IPS DF 6.9 (cell line): ENCODE measurements at regions not wholly inside any gene's neighbourhood (a gene's known extent, or its start where the extent isn't known, plus 50 kb on each side); places are given as distances from the start of the nearest gene placed in this dataset.

Experiments
- DNase-seq: peaks from one replicate; pipeline ENCODE4 v3.0.0-alpha.2; 2013; ENCODE audit warnings: low read depth, low spot score
- H3K27ac ChIP-seq: one replicate; pipeline ENCODE4 v1.5.1; 2013; ENCODE audit warnings: low read length, control low read depth
- H3K27me3 ChIP-seq: 2 replicates; pipeline ENCODE4 v1.6.1; 2013; ENCODE audit warnings: mild to moderate bottlenecking, low read length; ENCODE audit not compliant: control insufficient read depth, insufficient read depth
- H3K36me3 ChIP-seq: 2 replicates; pipeline ENCODE4 v1.6.1; 2013; ENCODE audit warnings: low read length; ENCODE audit not compliant: control insufficient read depth, insufficient read depth
- H3K4me1 ChIP-seq: 2 replicates; pipeline ENCODE4 v1.6.1; 2013; ENCODE audit warnings: low read length; ENCODE audit not compliant: control insufficient read depth, insufficient read depth
- H3K4me3 ChIP-seq: 2 replicates; pipeline ENCODE4 v1.5.1; 2013; ENCODE audit warnings: mild to moderate bottlenecking, low read length
- H3K9me3 ChIP-seq: 2 replicates; pipeline ENCODE4 v1.6.1; 2013; ENCODE audit warnings: low read length, inconsistent platforms; ENCODE audit not compliant: control insufficient read depth, insufficient read depth
- WGBS: extraction: QIAGEN DNeasy Blood & Tissue Kit; methylation state at CpG from one replicate; pipeline ENCODE4 v1.1.7; 2013; ENCODE audit warnings: mixed read lengths, missing lambda C conversion rate; ENCODE audit not compliant: insufficient read length, insufficient coverage; 5-methylcytosine and 5-hydroxymethylcytosine counted together

- Histone ChIP-seq H3K4me3 (no peak overlapping the region), H3K9me3 (no peaks in the 10 kb centered on the region), H3K4me1 (no peaks in the 10 kb centered on the region; the same call in 1 of the 2 replicates), H3K36me3 (no peaks in the 10 kb centered on the region), H3K27ac (no peak overlapping the region), H3K27me3 (no peaks in the 10 kb centered on the region)
- no peak for DNase-seq
Observed at GRCh38 chr2:164068063-164068462, 332.3 kb upstream of the FIGN start.

- H3K36me3 ChIP-seq, result no peaks in the 10 kb centered on the region
- no peaks in the 10 kb centered on the region for H3K9me3 ChIP-seq
- DNase-seq, result no peak
- H3K27ac ChIP-seq, result no peak overlapping the region
- no CpG with 5 or more reads among the region's 1 CpG for WGBS
- no peaks in the 10 kb centered on the region; the same call in 1 of the 2 replicates for H3K4me1 ChIP-seq
- no peaks in the 10 kb centered on the region for H3K27me3 ChIP-seq
- no peak overlapping the region for H3K4me3 ChIP-seq
Observed at GRCh38 chr2:164066095-164066494, 330.3 kb upstream of the FIGN start.

- no peaks in the 10 kb centered on the region for H3K9me3 ChIP-seq
- H3K4me1 ChIP-seq, result no peaks in the 10 kb centered on the region; the same call in 1 of the 2 replicates
- WGBS, result no CpG with 5 or more reads among the region's 2 CpGs
- no peaks in the 10 kb centered on the region for H3K36me3 ChIP-seq
- no peaks in the 10 kb centered on the region for H3K27me3 ChIP-seq
- no peak overlapping the region for H3K4me3 ChIP-seq
- H3K27ac ChIP-seq, result no peak overlapping the region
- no peak for DNase-seq
Observed at GRCh38 chr2:164065038-164065437, 329.2 kb upstream of the FIGN start.

- Histone ChIP-seq H3K4me3 (no peak overlapping the region), H3K9me3 (no peaks in the 10 kb centered on the region), H3K4me1 (no peaks in the 10 kb centered on the region), H3K27me3 (no peaks in the 10 kb centered on the region), H3K36me3 (no peaks in the 10 kb centered on the region), H3K27ac (no peak overlapping the region)
- WGBS, result no CpG with 5 or more reads among the region's 2 CpGs
- DNase-seq, result peak; percentile 67
Observed at GRCh38 chr2:164061129-164061746, 325.4 kb upstream of the FIGN start.

- no peak overlapping the region for H3K27ac ChIP-seq
- no CpG with 5 or more reads among the region's 2 CpGs for WGBS
- H3K4me3 ChIP-seq, result no peak overlapping the region
- no peak for DNase-seq
- H3K4me1 ChIP-seq, result no peaks in the 10 kb centered on the region
- H3K36me3 ChIP-seq, result no peaks in the 10 kb centered on the region
- no peaks in the 10 kb centered on the region for H3K9me3 ChIP-seq
- H3K27me3 ChIP-seq, result no peaks in the 10 kb centered on the region
Observed at GRCh38 chr2:164060031-164060430, 324.2 kb upstream of the FIGN start.

- WGBS, result no CpG with 5 or more reads among the region's 2 CpGs
- H3K4me3 ChIP-seq, result no peak overlapping the region
- DNase-seq, result no peak
- H3K4me1 ChIP-seq, result no peaks in the 10 kb centered on the region
- H3K9me3 ChIP-seq, result no peaks in the 10 kb centered on the region
- no peak overlapping the region for H3K27ac ChIP-seq
- H3K36me3 ChIP-seq, result no peaks in the 10 kb centered on the region
- H3K27me3 ChIP-seq, result no peaks in the 10 kb centered on the region
Observed at GRCh38 chr2:164055623-164056022, 319.8 kb upstream of the FIGN start.

GRCh38 chr2:164054651-164055050 lies 318.8 kb upstream of the FIGN start:
- Histone ChIP-seq H3K9me3 (no peaks in the 10 kb centered on the region), H3K27ac (no peak overlapping the region), H3K4me3 (no peak overlapping the region), H3K4me1 (no peaks in the 10 kb centered on the region), H3K27me3 (no peaks in the 10 kb centered on the region), H3K36me3 (no peaks in the 10 kb centered on the region)
- DNase-seq, result no peak
- WGBS, result no CpG with 5 or more reads among the region's 5 CpGs

- no peaks in the 10 kb centered on the region for H3K36me3 ChIP-seq
- no CpG with 5 or more reads among the region's 2 CpGs for WGBS
- no peaks in the 10 kb centered on the region for H3K27me3 ChIP-seq
- no peak overlapping the region for H3K4me3 ChIP-seq
- DNase-seq, result no peak
- H3K9me3 ChIP-seq, result no peaks in the 10 kb centered on the region
- H3K4me1 ChIP-seq, result no peaks in the 10 kb centered on the region
- H3K27ac ChIP-seq, result no peak overlapping the region
Observed at GRCh38 chr2:164053021-164053420, 317.2 kb upstream of the FIGN start.

GRCh38 chr2:164052006-164052405 lies 316.2 kb upstream of the FIGN start:
- Histone ChIP-seq H3K36me3 (no peaks in the 10 kb centered on the region), H3K4me3 (no peak overlapping the region), H3K27me3 (no peaks in the 10 kb centered on the region), H3K4me1 (no peaks in the 10 kb centered on the region), H3K27ac (no peak overlapping the region), H3K9me3 (no peaks in the 10 kb centered on the region)
- WGBS, result no CpG with 5 or more reads among the region's 6 CpGs
- no peak for DNase-seq

GRCh38 chr2:164048729-164049128 lies 312.9 kb upstream of the FIGN start:
- Histone ChIP-seq H3K36me3 (no peaks in the 10 kb centered on the region), H3K4me1 (no peaks in the 10 kb centered on the region), H3K27me3 (no peaks in the 10 kb centered on the region), H3K9me3 (no peaks in the 10 kb centered on the region), H3K27ac (no peak overlapping the region), H3K4me3 (no peak overlapping the region)
- no peak for DNase-seq

- Histone ChIP-seq H3K27me3 (no peaks in the 10 kb centered on the region), H3K9me3 (no peaks in the 10 kb centered on the region), H3K27ac (no peak overlapping the region), H3K36me3 (no peaks in the 10 kb centered on the region), H3K4me3 (no peak overlapping the region), H3K4me1 (no peaks in the 10 kb centered on the region)
- WGBS, result no CpG with 5 or more reads among the region's 2 CpGs
- no peak for DNase-seq
Observed at GRCh38 chr2:164046040-164046439, 310.2 kb upstream of the FIGN start.
